IMR-90 (cell line): ENCODE measurements at regions not wholly inside any gene's neighbourhood (a gene's known extent, or its start where the extent isn't known, plus 50 kb on each side); places are given as distances from the start of the nearest gene placed in this dataset.

Source experiments
- ATAC-seq: fragments of 200-7000 bp; cut with Tn5 transposase; 2 replicates; pipeline ENCODE4 v1.9.1; 2020; ENCODE audit warnings: low read depth, mild to moderate bottlenecking, moderate library complexity
- BruUV-seq: library from RNA; stranded (reverse); fragments of 400-500 nt; replicated peaks from 2 replicates; lab custom pipeline; 2021; lab: Mats Ljungman, UMichigan
- CTCF ChIA-PET: fragments of 300-600 bp; formaldehyde crosslinking; extraction: SDS; loops from one replicate; lab custom pipeline; 2021; ENCODE audit warnings: antibody characterized with exemption; lab: Yijun Ruan, JAX
- POLR2A ChIA-PET: fragments of 300-600 bp; sonication (Branson Sonifier 250); formaldehyde crosslinking; loops from one replicate; lab custom pipeline; 2022; ENCODE audit warnings: antibody characterized with exemption; ENCODE audit not compliant: unreplicated experiment; lab: Charles Lee
- DNase-seq: peaks from one replicate; pipeline ENCODE4 v3.0.0; 2013
- H2AFZ ChIP-seq: replicated peaks from 2 replicates; pipeline ENCODE3; 2013; ENCODE audit warnings: low read length, mild to moderate bottlenecking; ENCODE audit not compliant: poor library complexity
- H2AK5ac ChIP-seq: 2 replicates; pipeline ENCODE4 v1.6.1; 2013; ENCODE audit warnings: low read depth, low read length, inconsistent platforms
- H2AK9ac ChIP-seq: replicated peaks from 2 replicates; pipeline ENCODE3; 2013; ENCODE audit warnings: mild to moderate bottlenecking, low read depth, low read length, moderate library complexity; ENCODE audit not compliant: poor library complexity
- H2BK120ac ChIP-seq: 2 replicates; pipeline ENCODE4 v1.6.1; 2013; ENCODE audit warnings: low read depth, low read length, inconsistent platforms
- H2BK15ac ChIP-seq: 3 replicates; pipeline ENCODE4 v1.6.1; 2013; ENCODE audit warnings: low read depth, low read length, inconsistent platforms
- H2BK20ac ChIP-seq: 2 replicates; pipeline ENCODE4 v1.6.1; 2013; ENCODE audit warnings: low read depth, mild to moderate bottlenecking, inconsistent platforms, low read length, moderate library complexity
- H2BK5ac ChIP-seq: 2 replicates; pipeline ENCODE4 v1.6.1; 2013; ENCODE audit warnings: mild to moderate bottlenecking, low read depth, low read length, inconsistent platforms; ENCODE audit not compliant: poor library complexity, severe bottlenecking
- H3K14ac ChIP-seq: replicated peaks from 2 replicates; pipeline ENCODE4 v1.6.1; 2013; ENCODE audit warnings: low read depth, low read length, inconsistent platforms
- H3K18ac ChIP-seq: 2 replicates; pipeline ENCODE4 v1.6.1; 2013; ENCODE audit warnings: low read depth, low read length, control low read depth
- H3K23ac ChIP-seq: 2 replicates; pipeline ENCODE4 v1.6.1; 2013; ENCODE audit warnings: low read depth, low read length, inconsistent platforms
- H3K27ac ChIP-seq: 2 replicates; pipeline ENCODE4 v1.5.1; 2013; ENCODE audit warnings: mild to moderate bottlenecking, control low read depth, low read length; ENCODE audit not compliant: insufficient read depth
- H3K27me3 ChIP-seq: 2 replicates; pipeline ENCODE4 v1.6.1; 2013; ENCODE audit warnings: low read length; ENCODE audit not compliant: control insufficient read depth, insufficient read depth
- H3K36me3 ChIP-seq: 2 replicates; pipeline ENCODE4 v1.6.1; 2013; ENCODE audit warnings: low read length, mixed read lengths; ENCODE audit not compliant: control insufficient read depth, insufficient read depth
- H3K4ac ChIP-seq: 2 replicates; pipeline ENCODE4 v1.6.1; 2013; ENCODE audit warnings: low read depth, low read length, inconsistent platforms
- H3K4me1 ChIP-seq: 2 replicates; pipeline ENCODE4 v1.6.1; 2013; ENCODE audit warnings: low read length, mixed read lengths; ENCODE audit not compliant: control insufficient read depth, insufficient read depth
- H3K4me2 ChIP-seq: 2 replicates; pipeline ENCODE4 v1.6.1; 2013; ENCODE audit warnings: low read depth, mild to moderate bottlenecking, control low read depth, low read length, moderate library complexity
- H3K4me3 ChIP-seq: 2 replicates; pipeline ENCODE4 v1.5.1; 2013; ENCODE audit warnings: low read depth, mild to moderate bottlenecking, control low read depth, low read length, moderate library complexity; ENCODE audit not compliant: insufficient read depth
- H3K56ac ChIP-seq: 2 replicates; pipeline ENCODE4 v1.6.1; 2013; ENCODE audit warnings: low read length, inconsistent platforms; ENCODE audit not compliant: insufficient read depth; ENCODE audit errors: extremely low read depth
- H3K79me1 ChIP-seq, 2 experiments: 2 replicates each; pipeline ENCODE4 v1.6.1; 2013; ENCODE audit warnings: low read length in 2 of 2, inconsistent platforms in 1 of 2, low read depth in 1 of 2
- H3K9ac ChIP-seq: 2 replicates; pipeline ENCODE4 v1.6.1; 2013; ENCODE audit warnings: low read depth, low read length, control low read depth
- H3K9me1 ChIP-seq: 2 replicates; pipeline ENCODE4 v1.6.1; 2013; ENCODE audit warnings: low read length, inconsistent platforms; ENCODE audit not compliant: insufficient read depth
- H3K9me3 ChIP-seq: 2 replicates; pipeline ENCODE4 v1.6.1; 2013; ENCODE audit warnings: low read length; ENCODE audit not compliant: control insufficient read depth, insufficient read depth
- H4K20me1 ChIP-seq: 2 replicates; pipeline ENCODE4 v1.6.1; 2013; ENCODE audit warnings: low read length, inconsistent platforms; ENCODE audit not compliant: insufficient read depth
- H4K5ac ChIP-seq: 2 replicates; pipeline ENCODE4 v1.6.1; 2013; ENCODE audit warnings: mild to moderate bottlenecking, low read depth, low read length, control low read depth
- H4K8ac ChIP-seq, 2 experiments: 2 replicates each; pipeline ENCODE4 v1.6.1; 2013; ENCODE audit warnings: low read depth in 2 of 2, low read length in 2 of 2, control low read depth in 1 of 2, inconsistent platforms in 1 of 2
- H4K91ac ChIP-seq: 2 replicates; pipeline ENCODE4 v1.6.1; 2013; ENCODE audit warnings: low read depth, low read length, inconsistent platforms; ENCODE audit not compliant: insufficient read depth
- MAFK ChIP-seq: IDR thresholded peaks from 2 replicates; pipeline ENCODE4 v1.6.1; 2012; ENCODE audit warnings: low read depth, low read length, improper control_type of control experiment
- NFE2L2 ChIP-seq: fragments of 150-350 bp; IDR thresholded peaks from 2 replicates; pipeline ENCODE4 v1.6.1; 2016; ENCODE audit warnings: low read depth, mild to moderate bottlenecking, low read length
- POLR2A ChIP-seq: IDR thresholded peaks from 2 replicates; pipeline ENCODE4 v1.6.1; 2012; ENCODE audit warnings: mild to moderate bottlenecking, low read depth, low read length
- RAD21 ChIP-seq: IDR thresholded peaks from 2 replicates; pipeline ENCODE4 v1.6.1; 2012; ENCODE audit warnings: low read length, improper control_type of control experiment
- USF2 ChIP-seq: fragments of 150-350 bp; IDR thresholded peaks from 2 replicates; pipeline ENCODE4 v1.6.1; 2017; ENCODE audit warnings: mild to moderate bottlenecking, antibody characterized with exemption, low read length, low read depth
- WGBS, 2 experiments: methylation state at CpG; one replicate each; pipeline versions ENCODE4 v1.1.5 to v1.1.7; 2013; ENCODE audit warnings: missing lambda C conversion rate in 2 of 2; ENCODE audit not compliant: insufficient read length in 1 of 2; ENCODE audit errors: extremely low coverage in 2 of 2; 5-methylcytosine and 5-hydroxymethylcytosine counted together
- dilution Hi-C: fragments of 300-500 bp; cut with HindIII; formaldehyde crosslinking; loops from one replicate; pipeline ENCODE4 v1.14.3; 2018; ENCODE audit warnings: low sequenced_read_pairs; ENCODE audit not compliant: unreplicated experiment
- in situ Hi-C: fragments of 300-500 bp; cut with MboI; formaldehyde crosslinking; loops from 3 replicates; pipeline ENCODE4 v1.14.3; 2019; ENCODE audit warnings: low sequenced_read_pairs, inconsistent platforms, mixed read lengths
- intact Hi-C: fragments of 100-400 bp; cut with micrococcal nuclease; formaldehyde crosslinking; loops from 2 replicates; pipeline ENCODE4 v1.10.0; 2022
- TF ChIP-seq, protein P1 (sequence below): fragments of 150-350 bp; IDR thresholded peaks from 2 replicates; pipeline ENCODE4 v1.6.1; 2016; ENCODE audit warnings: low read depth, mild to moderate bottlenecking, low read length, moderate library complexity, borderline replicate concordance

DNA sequence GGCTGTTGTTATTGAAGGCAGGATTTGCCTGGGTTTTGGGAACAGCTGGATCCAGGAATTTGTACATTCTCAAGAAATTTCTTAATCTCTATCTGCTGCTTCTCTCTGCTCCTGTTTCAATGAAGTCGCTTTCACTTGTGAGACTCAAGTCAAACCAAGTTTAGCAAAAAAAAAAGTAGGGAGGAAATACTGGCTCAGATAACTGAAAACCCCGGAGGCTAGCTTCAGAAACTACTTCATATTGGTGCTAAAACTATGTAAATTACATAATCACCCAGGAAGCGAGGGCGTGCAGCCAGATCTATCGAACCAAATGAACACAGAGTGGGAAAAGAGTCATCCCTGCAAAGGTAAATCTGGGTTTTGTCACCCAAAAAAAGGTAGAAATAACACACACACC is 68.3 kb upstream of the FICD start:
- DNase-seq (no peak), ATAC-seq (no peak)
- intact Hi-C loops (no loop called here), in situ Hi-C loops (no loop called here), dilution Hi-C loops (no loop called here)
- H2BK120ac ChIP-seq, result no peak overlapping the region
- H3K56ac ChIP-seq, result no peak overlapping the region
- H4K5ac ChIP-seq, result no peak overlapping the region
- H3K4me1 ChIP-seq, result no peaks in the 10 kb centered on the region
- H3K4ac ChIP-seq, result no peak overlapping the region
- no peaks in the 10 kb centered on the region for H3K36me3 ChIP-seq
- BruUV-seq, result no TSS peak
- H2BK5ac ChIP-seq, result no peak overlapping the region
- H2AFZ ChIP-seq, result no peak overlapping the region
- no peak overlapping the region for H4K8ac ChIP-seq
- H3K79me1 ChIP-seq, result no peaks in the 10 kb centered on the region
- no peak overlapping the region for H3K4me3 ChIP-seq
- no peaks in the 10 kb centered on the region for H3K27me3 ChIP-seq
- H3K9me3 ChIP-seq, result no peaks in the 10 kb centered on the region
- ChIA-PET POLR2A (no interaction called here), CTCF (interaction anchor here (0.6 kb wide), 1 partner anchor 92 kb away, joined by 5 read pairs; no protein-coding TSS in a partner anchor)
- 20% methylated on average over 1 of the region's 5 CpGs; no CpG with 5 or more reads in 1 of the 2 experiments for WGBS, 2 experiments
- no peak overlapping the region for H3K23ac ChIP-seq
- TF ChIP-seq, protein P1, sequence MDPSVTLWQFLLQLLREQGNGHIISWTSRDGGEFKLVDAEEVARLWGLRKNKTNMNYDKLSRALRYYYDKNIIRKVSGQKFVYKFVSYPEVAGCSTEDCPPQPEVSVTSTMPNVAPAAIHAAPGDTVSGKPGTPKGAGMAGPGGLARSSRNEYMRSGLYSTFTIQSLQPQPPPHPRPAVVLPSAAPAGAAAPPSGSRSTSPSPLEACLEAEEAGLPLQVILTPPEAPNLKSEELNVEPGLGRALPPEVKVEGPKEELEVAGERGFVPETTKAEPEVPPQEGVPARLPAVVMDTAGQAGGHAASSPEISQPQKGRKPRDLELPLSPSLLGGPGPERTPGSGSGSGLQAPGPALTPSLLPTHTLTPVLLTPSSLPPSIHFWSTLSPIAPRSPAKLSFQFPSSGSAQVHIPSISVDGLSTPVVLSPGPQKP, result no peak
- no peak for TF ChIP-seq POLR2A
- no peak for TF ChIP-seq RAD21
- TF ChIP-seq USF2, result no peak
- no peak for TF ChIP-seq MAFK
- no peak for TF ChIP-seq NFE2L2
- H4K20me1 ChIP-seq, result no peaks in the 10 kb centered on the region
- no peak overlapping the region for H3K14ac ChIP-seq
- H2BK20ac ChIP-seq, result no peak overlapping the region
- H3K9ac ChIP-seq, result no peak overlapping the region
- H2AK5ac ChIP-seq, result no peak overlapping the region
- no peak overlapping the region for H3K18ac ChIP-seq
- no peak overlapping the region for H2AK9ac ChIP-seq
- no peaks in the 10 kb centered on the region for H3K9me1 ChIP-seq
- H2BK15ac ChIP-seq, result no peak overlapping the region
- no peak overlapping the region for H4K91ac ChIP-seq
- H3K4me2 ChIP-seq, result no peak overlapping the region
- H3K27ac ChIP-seq, result no peak overlapping the region
